Stimulated activated naive B cell treated with anti-CD40 and anti-IgM and Interleukin-4, amounts not matched to agents 10 μg/mL and 1 μg/mL and 100 μg/mL, for 72 hours (primary cell): ENCODE measurements at regions not wholly inside any gene's neighbourhood (a gene's known extent, or its start where the extent isn't known, plus 50 kb on each side); places are given as distances from the start of the nearest gene placed in this dataset.

Experiments
- ATAC-seq, 2 donors: fragments of 150-1000 bp; cut with Tn5 transposase; replicated peaks; 2 replicates each; pipeline ENCODE4 v1.10.0; 2021; ENCODE audit warnings: moderate library complexity in 1 of 2
- DNase-seq: peaks from one replicate; pipeline ENCODE4 v3.0.0; 2021
- H3K27ac Mint-ChIP-seq: one replicate; pipeline ENCODE4 v1.8.0; 2022; ENCODE audit warnings: mild to moderate bottlenecking, mixed read lengths
- H3K27me3 Mint-ChIP-seq, 2 donors: one replicate each; pipeline ENCODE4 v1.8.0; 2022; ENCODE audit warnings: mixed read lengths in 2 of 2
- H3K36me3 Mint-ChIP-seq, 2 donors: one replicate each; pipeline ENCODE4 v1.8.0; 2022; ENCODE audit warnings: mixed read lengths in 2 of 2, mild to moderate bottlenecking in 1 of 2
- H3K4me1 Mint-ChIP-seq, 2 donors: one replicate each; pipeline ENCODE4 v1.8.0; 2022; ENCODE audit warnings: mixed read lengths in 2 of 2, mild to moderate bottlenecking in 1 of 2
- H3K4me3 Mint-ChIP-seq, 2 donors: one replicate each; pipeline ENCODE4 v1.8.0; 2022; ENCODE audit warnings: mild to moderate bottlenecking in 2 of 2, mixed read lengths in 2 of 2, moderate library complexity in 1 of 2
- H3K9me3 Mint-ChIP-seq, 2 donors: one replicate each; pipeline ENCODE4 v1.8.0; 2022; ENCODE audit warnings: mixed read lengths in 2 of 2, mild to moderate bottlenecking in 1 of 2

- H3K27ac Mint-ChIP-seq, result no peak overlapping the region
- DNase-seq (no peak), ATAC-seq (no peak)
- no peaks in the 10 kb centered on the region for H3K36me3 Mint-ChIP-seq
- H3K9me3 Mint-ChIP-seq, result peaks cover 2 to 6% of the 10 kb centered on the region in 2 donors
- no peaks in the 10 kb centered on the region for H3K27me3 Mint-ChIP-seq
- no peak overlapping the region for H3K4me3 Mint-ChIP-seq
- no peaks in the 10 kb centered on the region for H3K4me1 Mint-ChIP-seq
Observed at GRCh38 chr9:11551106-11551505, 938.3 kb upstream of the PTPRD start.

DNA sequence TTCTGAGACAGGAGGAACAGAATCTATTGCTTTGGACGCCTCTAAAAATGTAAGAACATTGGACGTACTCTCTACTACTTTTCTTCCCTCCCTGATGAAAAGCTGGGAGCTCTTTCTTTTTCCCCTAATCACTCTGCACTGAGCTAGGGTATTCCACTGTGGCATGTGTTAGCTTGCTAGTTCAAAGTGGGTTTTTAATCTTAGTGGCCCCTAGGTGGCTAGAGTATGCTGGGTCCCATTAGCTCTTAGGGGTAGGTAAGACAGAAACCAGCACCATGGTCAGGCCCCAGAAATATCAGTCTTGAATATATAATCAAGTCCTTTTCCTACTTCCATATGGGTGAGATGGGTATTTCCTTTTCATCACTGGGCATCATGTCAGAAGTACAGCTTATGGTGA lies 945.2 kb upstream of the PTPRD start:
- ATAC-seq, result no peak
- H3K4me3 Mint-ChIP-seq, result no peak overlapping the region
- H3K4me1 Mint-ChIP-seq, result no peaks in the 10 kb centered on the region
- no peaks in the 10 kb centered on the region for H3K36me3 Mint-ChIP-seq
- no peaks in the 10 kb centered on the region for H3K27me3 Mint-ChIP-seq
- peaks cover 2 to 4% of the 10 kb centered on the region in 2 donors for H3K9me3 Mint-ChIP-seq
- DNase-seq, result no peak
- no peak overlapping the region for H3K27ac Mint-ChIP-seq

DNA sequence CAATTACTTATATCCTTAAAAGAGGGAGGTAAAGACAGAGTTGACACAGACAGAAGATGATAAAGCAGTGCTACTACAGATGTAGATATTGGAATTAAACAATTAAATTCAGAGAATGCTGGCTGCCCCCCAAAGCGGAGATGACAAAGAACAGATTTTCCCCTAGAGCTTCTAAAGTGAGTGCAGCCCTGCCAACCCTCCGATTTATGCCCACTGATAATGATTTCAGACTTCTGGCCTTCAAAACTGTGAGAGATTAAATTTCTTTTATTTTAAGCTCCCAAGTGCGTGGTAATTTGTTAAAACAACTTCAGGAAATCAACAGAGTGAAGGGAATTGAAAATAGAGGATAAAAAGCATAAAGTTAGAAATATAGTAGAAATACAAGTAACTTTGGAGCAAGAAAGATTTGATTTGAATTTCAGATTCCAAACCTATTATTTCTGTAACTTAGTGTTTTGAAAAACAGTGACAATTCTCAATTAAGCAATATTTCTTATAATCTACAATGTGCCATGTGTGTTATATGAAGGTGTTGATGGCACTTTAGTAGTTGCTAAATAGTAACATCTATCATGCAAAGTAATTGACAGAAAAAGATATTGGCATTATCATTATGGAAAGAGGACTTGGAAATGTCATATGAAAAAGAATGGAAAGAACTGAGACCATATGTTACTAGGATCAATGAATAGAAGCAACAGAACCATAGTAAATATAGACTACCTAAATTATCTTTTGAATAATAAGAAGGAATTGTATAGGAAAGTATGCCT lies 946.4 kb upstream of the PTPRD start:
- Mint-ChIP-seq H3K4me1 (no peaks in the 10 kb centered on the region), H3K27me3 (no peaks in the 10 kb centered on the region), H3K9me3 (peaks cover 3 to 4% of the 10 kb centered on the region in 2 donors), H3K36me3 (no peaks in the 10 kb centered on the region), H3K27ac (no peak overlapping the region), H3K4me3 (no peak overlapping the region)
- no peak for ATAC-seq
- no peak for DNase-seq

DNA sequence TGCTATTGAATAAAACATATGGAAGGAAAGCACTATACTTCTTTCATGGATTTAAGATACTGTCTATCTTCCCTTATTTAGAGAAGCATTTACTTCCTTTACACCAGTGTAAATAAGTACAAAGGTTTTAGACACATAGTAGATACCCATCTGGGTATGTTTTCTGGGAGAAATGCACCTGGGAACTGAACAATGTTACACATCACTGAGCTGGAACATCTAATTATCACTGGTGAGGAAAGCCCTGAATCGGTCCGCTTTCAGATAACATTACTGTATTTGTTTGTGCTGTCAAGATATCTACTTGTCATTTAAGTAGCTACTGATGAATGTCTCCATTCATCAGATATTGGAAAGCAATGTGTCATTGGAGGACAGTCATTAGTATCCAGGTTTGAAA lies 964.7 kb upstream of the PTPRD start:
- DNase-seq (no peak), ATAC-seq (no peak)
- Mint-ChIP-seq H3K9me3 (no peaks in the 10 kb centered on the region), H3K36me3 (no peaks in the 10 kb centered on the region), H3K4me3 (no peak overlapping the region), H3K27me3 (no peaks in the 10 kb centered on the region), H3K27ac (no peak overlapping the region), H3K4me1 (no peaks in the 10 kb centered on the region)

DNA sequence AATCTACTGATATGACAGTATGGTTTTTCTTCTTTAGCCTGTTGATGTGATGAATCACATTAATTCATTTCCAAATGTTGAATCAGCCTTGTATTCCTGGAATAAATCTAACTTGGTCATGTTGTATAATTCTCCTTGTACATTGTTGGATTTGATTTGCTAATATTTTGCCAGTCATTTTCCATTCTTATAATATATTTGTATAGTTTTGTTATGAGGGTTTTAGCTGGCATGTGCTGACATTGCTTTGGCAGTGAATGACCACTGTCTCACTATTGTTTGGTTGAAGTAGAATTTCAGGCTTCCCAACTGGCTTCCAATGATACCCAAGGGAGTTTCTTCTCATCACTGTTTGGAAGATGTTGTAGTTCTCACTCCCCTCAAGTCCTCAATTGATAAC lies 983.0 kb upstream of the PTPRD start:
- Mint-ChIP-seq H3K4me1 (no peaks in the 10 kb centered on the region), H3K27ac (no peak overlapping the region), H3K36me3 (no peaks in the 10 kb centered on the region), H3K9me3 (peaks cover 0 to 1% of the 10 kb centered on the region in 2 donors), H3K27me3 (no peaks in the 10 kb centered on the region), H3K4me3 (no peak overlapping the region)
- no peak for DNase-seq
- no peak for ATAC-seq

- H3K36me3 Mint-ChIP-seq, result peaks cover 0 to 3% of the 10 kb centered on the region in 2 donors
- H3K4me1 Mint-ChIP-seq, result no peaks in the 10 kb centered on the region
- H3K9me3 Mint-ChIP-seq, result peaks cover 8 to 10% of the 10 kb centered on the region in 2 donors
- ATAC-seq (no peak), DNase-seq (no peak)
- no peak overlapping the region for H3K4me3 Mint-ChIP-seq
- no peak overlapping the region for H3K27ac Mint-ChIP-seq
- H3K27me3 Mint-ChIP-seq, result no peaks in the 10 kb centered on the region
Observed at GRCh38 chr9:11618241-11618805, 1005.5 kb upstream of the PTPRD start.

DNA sequence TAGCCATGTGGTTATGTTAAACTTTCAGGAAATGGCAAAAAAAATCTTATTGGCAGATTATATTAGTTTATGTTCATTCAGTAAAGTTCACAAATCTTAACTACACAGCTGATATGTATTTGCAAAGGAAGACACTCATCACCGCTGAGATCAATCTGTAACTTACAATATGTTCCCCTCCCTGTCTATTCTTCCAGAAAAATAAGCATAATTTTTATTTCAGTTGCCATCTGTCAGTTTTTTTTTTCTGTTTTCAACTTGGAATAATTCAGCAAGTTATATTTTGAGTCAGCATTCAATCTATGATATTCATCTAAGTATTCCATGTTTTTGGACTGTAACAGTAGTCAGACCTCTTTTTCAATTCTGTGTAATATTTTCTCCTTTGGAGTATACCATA lies 1019.9 kb upstream of the PTPRD start:
- Mint-ChIP-seq H3K36me3 (no peaks in the 10 kb centered on the region), H3K27ac (no peak overlapping the region), H3K27me3 (no peaks in the 10 kb centered on the region), H3K4me3 (no peak overlapping the region), H3K9me3 (peaks cover 0 to 8% of the 10 kb centered on the region in 2 donors), H3K4me1 (no peaks in the 10 kb centered on the region)
- no peak for DNase-seq
- no peak for ATAC-seq

- Mint-ChIP-seq H3K4me1 (no peaks in the 10 kb centered on the region), H3K36me3 (no peaks in the 10 kb centered on the region), H3K9me3 (peaks cover 0 to 6% of the 10 kb centered on the region in 2 donors), H3K27me3 (no peaks in the 10 kb centered on the region), H3K27ac (no peak overlapping the region), H3K4me3 (no peak overlapping the region)
- ATAC-seq (no peak), DNase-seq (no peak)
Observed at GRCh38 chr9:11646831-11647230, 1034.0 kb upstream of the PTPRD start.

DNA sequence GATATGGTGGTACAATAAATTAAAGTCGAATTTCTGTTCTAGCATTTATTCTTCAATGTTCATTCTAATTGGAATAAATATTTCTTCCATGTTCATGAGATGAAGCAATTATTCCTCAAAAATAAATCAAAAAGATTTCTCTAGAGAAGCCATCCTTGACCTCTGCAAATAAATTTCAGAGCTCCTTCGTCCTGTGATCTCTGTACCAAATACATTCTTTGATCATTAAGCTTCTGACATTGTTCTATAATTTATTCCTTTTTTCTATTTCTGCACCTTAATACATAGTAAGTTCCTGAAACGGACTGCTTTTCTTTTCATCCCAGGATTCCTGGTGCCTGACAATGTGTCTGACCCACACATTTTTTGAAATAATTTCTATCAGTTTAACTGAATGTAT lies 1039.3 kb upstream of the TYRP1 start:
- DNase-seq (no peak), ATAC-seq (no peak)
- Mint-ChIP-seq H3K4me3 (no peak overlapping the region), H3K36me3 (no peaks in the 10 kb centered on the region), H3K4me1 (no peaks in the 10 kb centered on the region), H3K9me3 (peaks cover 0 to 4% of the 10 kb centered on the region in 2 donors), H3K27me3 (no peaks in the 10 kb centered on the region), H3K27ac (no peak overlapping the region)

DNA sequence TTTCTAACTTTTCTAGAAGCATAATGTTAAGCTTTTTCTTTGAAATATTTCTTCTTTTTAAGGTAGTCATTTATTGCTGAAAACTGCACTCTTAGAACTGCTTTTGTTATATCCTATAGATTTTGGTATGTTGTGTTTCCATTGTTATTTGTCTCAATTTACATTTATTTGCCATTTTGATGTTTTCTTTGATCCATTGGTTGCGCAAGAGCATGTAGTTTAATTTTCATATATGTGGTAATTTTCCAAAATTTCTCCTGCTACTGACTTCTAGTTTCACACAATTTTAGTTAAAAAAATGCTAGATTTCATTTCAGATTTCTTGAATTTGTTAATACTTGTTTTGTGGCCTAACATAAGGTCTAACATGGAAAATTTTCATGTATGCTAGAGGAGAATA lies 1029.3 kb upstream of the TYRP1 start:
- no peaks in the 10 kb centered on the region for H3K4me1 Mint-ChIP-seq
- ATAC-seq (no peak), DNase-seq (no peak)
- no peaks in the 10 kb centered on the region for H3K36me3 Mint-ChIP-seq
- H3K27ac Mint-ChIP-seq, result no peak overlapping the region
- H3K9me3 Mint-ChIP-seq, result peaks cover 6 to 7% of the 10 kb centered on the region in 2 donors
- no peaks in the 10 kb centered on the region for H3K27me3 Mint-ChIP-seq
- no peak overlapping the region for H3K4me3 Mint-ChIP-seq

- no peaks in the 10 kb centered on the region for H3K4me1 Mint-ChIP-seq
- no peak overlapping the region for H3K27ac Mint-ChIP-seq
- no peaks in the 10 kb centered on the region for H3K36me3 Mint-ChIP-seq
- ATAC-seq (no peak), DNase-seq (no peak)
- H3K4me3 Mint-ChIP-seq, result no peak overlapping the region
- H3K9me3 Mint-ChIP-seq, result peaks cover 1 to 4% of the 10 kb centered on the region in 2 donors
- H3K27me3 Mint-ChIP-seq, result no peaks in the 10 kb centered on the region
Observed at GRCh38 chr9:11676821-11677220, 1016.4 kb upstream of the TYRP1 start.

- Mint-ChIP-seq H3K4me3 (no peak overlapping the region), H3K4me1 (no peaks in the 10 kb centered on the region), H3K36me3 (no peaks in the 10 kb centered on the region), H3K9me3 (peaks cover 0 to 5% of the 10 kb centered on the region in 2 donors), H3K27ac (no peak overlapping the region), H3K27me3 (no peaks in the 10 kb centered on the region)
- ATAC-seq, result peak in 1 of 2 donors; percentile 10
- no peak for DNase-seq
Observed at GRCh38 chr9:11686733-11687132, 1006.5 kb upstream of the TYRP1 start.

DNA sequence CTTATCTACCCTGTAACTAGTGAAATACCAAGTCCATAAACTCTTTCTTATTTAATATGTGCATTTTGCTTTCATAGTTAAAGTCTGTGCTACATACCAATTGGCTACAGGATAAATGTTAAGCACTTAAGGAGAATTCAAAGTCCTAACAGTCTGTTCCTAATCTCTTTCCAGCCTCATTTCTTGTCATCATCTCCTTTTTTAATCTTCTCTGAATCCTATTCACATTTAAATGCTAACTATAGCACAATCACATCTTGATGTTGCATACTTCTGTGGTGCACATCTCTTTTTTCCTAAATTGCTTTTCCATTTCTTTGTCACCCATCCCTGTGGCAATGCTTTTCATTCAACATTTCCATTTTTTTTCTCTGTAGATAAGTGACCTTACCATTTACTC lies 996.1 kb upstream of the TYRP1 start:
- H3K4me1 Mint-ChIP-seq, result no peaks in the 10 kb centered on the region
- H3K36me3 Mint-ChIP-seq, result no peaks in the 10 kb centered on the region
- H3K9me3 Mint-ChIP-seq, result peaks cover 0 to 3% of the 10 kb centered on the region in 2 donors
- no peak overlapping the region for H3K4me3 Mint-ChIP-seq
- no peaks in the 10 kb centered on the region for H3K27me3 Mint-ChIP-seq
- no peak overlapping the region for H3K27ac Mint-ChIP-seq
- no peak for DNase-seq
- ATAC-seq, result no peak

- no peak overlapping the region for H3K27ac Mint-ChIP-seq
Observed at GRCh38 chr9:11701706-11702105, 991.5 kb upstream of the TYRP1 start.

GRCh38 chr9:11702548-11702947 lies 990.6 kb upstream of the TYRP1 start:
- DNase-seq, result no peak
- Mint-ChIP-seq H3K36me3 (no peaks in the 10 kb centered on the region), H3K9me3 (no peaks in the 10 kb centered on the region), H3K27ac (no peak overlapping the region), H3K27me3 (no peaks in the 10 kb centered on the region), H3K4me1 (no peaks in the 10 kb centered on the region), H3K4me3 (no peak overlapping the region)
- no peak for ATAC-seq

More at GRCh38 chr9:11701706-11702105, 991.5 kb upstream of the TYRP1 start:
- Mint-ChIP-seq H3K4me1 (no peaks in the 10 kb centered on the region), H3K9me3 (no peaks in the 10 kb centered on the region), H3K36me3 (no peaks in the 10 kb centered on the region), H3K4me3 (no peak overlapping the region), H3K27me3 (no peaks in the 10 kb centered on the region)
- DNase-seq (no peak), ATAC-seq (no peak)
